Activated CD4-positive, alpha-beta T cell treated with anti-CD3 and anti-CD28 coated beads for 1 hour (primary cell): ENCODE measurements at regions not wholly inside any gene's neighbourhood (a gene's known extent, or its start where the extent isn't known, plus 50 kb on each side); places are given as distances from the start of the nearest gene placed in this dataset.
"Not testable (repeated sequence)": the region's sequence is repeated elsewhere in the genome, so short reads cannot be mapped to it uniquely, and the experiment has no call there.

Source experiments
- DNase-seq: peaks from one replicate; pipeline ENCODE4 v3.0.0-alpha.2; 2020

DNA sequence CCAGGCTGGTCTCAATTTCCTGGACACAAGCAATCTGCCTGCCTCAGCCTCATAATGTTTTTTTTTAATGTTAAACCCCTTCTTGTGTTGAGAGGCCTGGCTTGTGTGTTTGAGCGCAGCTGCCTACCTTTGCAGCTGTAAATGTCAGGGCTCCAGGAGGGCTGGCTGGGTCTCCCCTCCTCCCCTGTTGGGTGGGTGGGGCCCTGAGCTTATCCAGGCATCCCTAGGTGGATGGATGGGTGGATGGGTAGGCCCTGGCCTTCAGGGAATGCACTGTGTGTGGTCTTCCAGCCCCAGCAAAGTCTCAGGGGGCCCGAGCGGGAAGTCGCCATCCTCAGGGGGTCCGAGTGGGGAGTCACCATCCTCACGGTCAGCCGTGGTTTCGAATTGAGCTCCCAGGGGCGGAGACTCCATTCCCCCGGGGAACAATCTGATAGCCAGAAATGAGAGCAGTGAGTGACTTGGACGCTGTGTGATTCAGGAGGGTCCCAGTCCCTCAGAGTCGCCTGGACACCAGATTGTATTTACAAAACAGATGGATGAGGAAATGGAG is 279.4 kb upstream of the PLGLB2 start:
- not testable (repeated sequence) for DNase-seq

DNA sequence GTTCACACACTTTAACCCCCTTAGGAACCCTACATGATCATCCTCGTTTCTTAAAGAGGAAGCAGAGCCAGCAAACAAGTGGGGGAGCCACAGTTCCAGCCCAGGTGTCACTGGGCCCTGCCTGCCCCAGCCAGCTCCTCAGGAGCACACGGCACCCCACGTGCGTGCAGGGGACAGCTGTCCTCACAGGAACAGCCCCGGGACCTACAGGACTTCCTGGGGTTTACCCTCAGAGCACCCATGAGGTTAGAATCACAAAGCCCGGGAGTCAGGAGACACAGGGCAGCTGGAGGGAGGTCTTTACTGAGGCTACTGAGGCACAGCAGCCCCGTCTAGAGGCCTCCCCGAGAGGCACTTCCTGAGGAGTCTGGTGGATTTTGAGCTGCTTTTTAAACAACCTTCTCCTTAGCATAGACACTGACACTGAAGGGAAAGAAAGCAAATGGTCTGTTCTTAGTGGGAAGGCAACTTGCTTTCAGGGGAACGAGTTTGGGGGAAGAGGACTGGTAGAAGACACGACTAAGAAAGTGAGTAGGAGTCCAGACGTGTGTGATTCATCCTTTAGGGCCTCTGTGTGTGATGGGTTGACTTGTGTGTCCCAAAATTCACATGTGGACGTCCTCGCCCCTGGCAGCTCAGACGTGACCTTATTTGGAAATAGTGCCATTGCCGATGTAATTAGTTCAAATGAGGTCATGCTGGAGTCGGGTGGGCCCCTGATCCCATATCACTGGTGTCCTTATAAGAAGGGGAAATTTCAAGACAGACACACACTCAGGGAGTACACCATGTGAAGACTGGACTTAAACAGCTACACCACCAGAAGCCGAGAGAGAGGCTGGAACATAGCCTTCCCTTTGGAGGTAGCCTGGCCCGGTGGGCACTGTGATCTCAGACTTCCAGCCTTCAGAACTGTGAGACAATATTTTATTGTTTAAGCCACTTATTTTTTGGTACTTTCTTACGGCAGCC is 278.4 kb upstream of the PLGLB2 start:
- DNase-seq: not testable (repeated sequence)

- DNase-seq: not testable (repeated sequence)
These were observed 277.2 kb upstream of the PLGLB2 start for GRCh38 chr2:87470381-87471380.

GRCh38 chr2:87471478-87471877 is 276.4 kb upstream of the PLGLB2 start:
- not testable (repeated sequence) for DNase-seq

DNA sequence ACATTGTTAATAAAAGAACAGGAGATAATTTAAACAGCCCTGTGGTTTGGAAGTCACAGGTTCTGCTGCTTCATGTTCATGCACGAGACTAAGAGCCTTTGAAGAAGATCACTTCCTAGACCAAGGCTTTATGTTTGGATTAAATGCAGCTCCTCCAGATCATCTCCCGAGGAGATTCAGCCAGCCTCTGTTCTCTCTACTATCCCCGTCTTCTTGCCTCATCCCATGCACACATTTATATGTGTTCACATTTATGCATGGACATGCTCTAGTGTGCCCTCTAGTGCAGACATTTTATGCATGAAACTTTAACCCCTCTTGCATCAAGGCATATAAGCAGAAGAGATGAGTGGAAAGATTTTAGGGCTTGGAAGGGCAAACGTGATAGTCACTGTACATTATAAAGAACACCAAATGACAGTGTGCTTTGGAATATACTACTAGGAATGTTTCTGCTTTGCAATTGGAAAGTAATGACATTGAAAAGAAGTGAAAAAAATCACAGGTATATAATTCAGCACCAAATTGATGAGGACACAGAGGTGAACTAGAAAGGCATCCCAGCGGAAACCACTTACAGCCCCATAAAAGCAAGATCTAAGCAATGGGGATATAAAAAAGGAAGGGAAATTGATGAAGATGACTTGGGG is 271.5 kb upstream of the PLGLB2 start:
- not testable (repeated sequence) for DNase-seq

- not testable (repeated sequence) for DNase-seq
These were observed 271.0 kb upstream of the PLGLB2 start for GRCh38 chr2:87476936-87477335.

GRCh38 chr2:87477669-87478428 is 270.0 kb upstream of the PLGLB2 start:
- not testable (repeated sequence) for DNase-seq

GRCh38 chr2:87478911-87479310 is 269.0 kb upstream of the PLGLB2 start:
- not testable (repeated sequence) for DNase-seq

DNA sequence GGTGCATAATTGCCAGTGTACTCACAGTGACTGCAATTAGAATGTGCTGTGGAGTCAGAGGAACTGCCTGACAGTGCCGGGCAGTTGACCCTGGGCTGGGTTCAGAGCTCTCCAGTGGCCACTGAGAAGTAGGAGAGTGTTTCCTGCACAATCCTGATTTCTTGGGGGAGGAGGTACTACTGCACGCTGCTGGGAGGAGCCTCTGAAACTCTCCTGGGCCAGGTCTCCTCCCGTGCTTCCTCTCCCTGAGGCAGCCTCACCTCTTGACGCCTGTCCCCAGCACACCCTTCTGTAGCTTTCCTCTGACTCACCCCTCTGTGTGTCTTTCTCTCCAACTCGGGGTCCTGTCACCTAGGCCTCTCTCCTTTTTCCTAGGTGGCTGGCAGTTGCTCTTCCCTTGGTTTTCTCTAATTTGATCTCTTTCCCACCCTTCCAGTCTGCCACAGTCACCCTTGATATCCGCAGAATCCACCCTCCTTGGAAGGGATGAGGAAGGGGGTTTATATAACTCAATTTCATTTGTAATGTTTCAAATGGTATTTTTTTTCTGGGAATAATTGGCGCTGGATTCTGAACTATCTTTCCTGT is 264.7 kb upstream of the PLGLB2 start:
- not testable (repeated sequence) for DNase-seq

DNA sequence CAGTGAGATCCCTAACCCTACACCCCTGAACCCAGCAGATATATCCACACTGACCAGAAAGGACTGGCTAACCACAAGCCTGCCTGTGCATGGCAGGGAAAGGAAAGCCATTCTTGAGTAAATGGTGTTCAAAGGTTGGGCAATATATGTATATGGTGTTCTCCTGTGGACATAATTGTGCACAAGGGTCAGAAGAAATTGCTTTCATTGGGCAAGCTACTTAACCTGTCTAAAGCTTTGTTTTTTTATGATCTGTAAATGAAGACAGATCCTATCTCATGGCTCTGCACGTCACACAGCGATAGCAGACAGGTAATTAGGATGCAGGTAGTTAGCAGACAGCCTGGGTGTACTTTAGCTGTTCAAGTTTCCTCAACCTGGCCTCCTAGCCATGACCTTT is 263.5 kb upstream of the PLGLB2 start:
- not testable (repeated sequence) for DNase-seq

DNA sequence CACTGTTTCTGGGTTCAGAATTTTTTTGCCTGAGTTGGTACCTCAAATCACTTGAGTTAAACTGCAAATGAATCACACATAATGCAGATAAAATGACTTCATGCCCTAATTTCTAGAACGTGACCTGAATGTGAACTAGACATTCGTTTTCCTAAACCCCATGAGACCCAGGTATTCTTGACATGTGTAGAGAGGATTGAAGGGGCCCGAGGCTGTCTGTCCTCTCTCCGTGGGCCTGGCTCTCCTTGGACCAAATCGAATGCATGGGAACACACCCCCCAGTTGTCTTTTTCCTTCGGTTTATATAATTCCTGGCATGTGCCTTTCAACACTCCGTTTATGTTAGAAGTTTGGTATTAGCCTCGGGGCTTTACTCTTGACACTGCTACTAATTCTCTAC is 262.4 kb upstream of the PLGLB2 start:
- not testable (repeated sequence) for DNase-seq

- not testable (repeated sequence) for DNase-seq
These were observed 262.0 kb upstream of the PLGLB2 start for GRCh38 chr2:87485884-87486283.

DNA sequence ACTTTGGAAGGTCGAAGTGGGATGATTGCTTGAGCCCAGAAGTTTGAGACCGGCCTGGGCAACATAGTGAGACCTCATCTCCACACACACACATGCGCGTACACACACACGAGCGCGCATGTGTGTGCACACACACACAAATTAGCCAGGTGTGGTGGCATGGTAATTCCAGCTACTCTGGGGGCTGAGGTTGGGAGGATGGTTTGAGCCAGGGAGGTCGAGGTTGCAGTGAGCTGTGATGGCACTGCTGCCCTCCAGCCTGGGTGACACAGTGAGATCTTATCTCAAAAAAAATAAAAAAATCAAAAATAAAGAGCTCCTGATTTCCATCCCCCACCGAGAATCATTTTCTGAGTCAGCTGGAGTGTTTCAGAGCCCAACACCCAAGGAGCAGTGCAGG is 261.5 kb upstream of the PLGLB2 start:
- not testable (repeated sequence) for DNase-seq

DNA sequence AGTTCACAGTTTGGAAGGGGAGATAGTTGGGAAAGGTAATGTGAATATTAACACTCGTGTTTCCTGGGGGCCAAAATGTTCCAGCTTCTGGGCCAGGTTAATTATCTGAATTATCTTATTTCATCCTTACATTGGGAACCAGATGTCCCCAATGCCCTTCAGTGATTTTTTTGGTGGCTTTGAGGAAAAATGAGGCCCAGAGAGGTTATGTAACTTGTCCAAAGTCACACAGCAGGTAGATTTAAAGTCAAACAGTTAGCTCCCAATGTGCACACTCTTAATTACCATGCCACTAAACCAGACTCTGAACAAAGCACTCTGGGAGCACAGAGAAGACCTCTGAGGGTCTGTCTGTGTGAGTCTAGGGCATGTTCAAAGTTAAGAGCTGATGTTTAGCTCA is 259.9 kb upstream of the PLGLB2 start:
- DNase-seq: not testable (repeated sequence)

- not testable (repeated sequence) for DNase-seq
These were observed 258.9 kb upstream of the PLGLB2 start for GRCh38 chr2:87488991-87489390.

DNA sequence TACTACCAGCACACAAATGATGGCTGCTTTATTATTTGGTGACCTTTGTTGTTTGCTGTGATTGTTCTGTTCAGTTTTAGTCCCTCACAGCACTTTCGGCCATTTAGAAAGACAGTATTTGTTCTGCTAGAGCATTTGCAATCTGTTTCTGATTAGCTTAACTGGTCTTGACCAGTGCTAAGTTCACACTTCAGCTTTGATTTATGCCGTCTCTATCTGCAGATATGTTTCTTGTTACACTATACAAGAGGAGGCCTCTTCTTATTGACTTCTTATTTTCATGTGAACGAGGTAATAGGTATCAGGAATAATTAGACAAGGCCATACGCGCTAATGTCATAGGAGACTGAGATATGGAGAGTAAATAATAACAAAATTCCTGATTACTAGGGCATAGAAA is 253.0 kb upstream of the PLGLB2 start:
- not testable (repeated sequence) for DNase-seq

DNA sequence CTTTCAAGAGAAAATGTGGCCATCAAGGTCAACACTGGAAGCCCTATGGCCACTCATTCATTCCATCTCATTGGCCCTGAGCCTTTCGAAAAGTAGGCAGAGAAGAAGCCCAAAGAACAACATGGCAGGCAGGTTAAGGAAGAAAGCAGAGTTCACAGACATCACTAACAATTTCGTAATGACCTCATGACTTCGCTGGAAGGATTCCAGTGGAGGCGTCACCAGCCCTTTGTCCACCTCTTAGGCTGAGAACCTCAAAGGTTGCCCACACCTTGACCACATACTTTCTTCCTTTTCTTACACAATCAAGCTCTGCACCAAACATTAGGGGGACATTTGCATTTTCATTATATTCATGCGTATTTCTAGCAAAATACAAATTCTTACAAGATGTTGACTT is 252.4 kb upstream of the PLGLB2 start:
- DNase-seq: not testable (repeated sequence)

- not testable (repeated sequence) for DNase-seq
These were observed 251.6 kb upstream of the PLGLB2 start for GRCh38 chr2:87496036-87497006.

DNA sequence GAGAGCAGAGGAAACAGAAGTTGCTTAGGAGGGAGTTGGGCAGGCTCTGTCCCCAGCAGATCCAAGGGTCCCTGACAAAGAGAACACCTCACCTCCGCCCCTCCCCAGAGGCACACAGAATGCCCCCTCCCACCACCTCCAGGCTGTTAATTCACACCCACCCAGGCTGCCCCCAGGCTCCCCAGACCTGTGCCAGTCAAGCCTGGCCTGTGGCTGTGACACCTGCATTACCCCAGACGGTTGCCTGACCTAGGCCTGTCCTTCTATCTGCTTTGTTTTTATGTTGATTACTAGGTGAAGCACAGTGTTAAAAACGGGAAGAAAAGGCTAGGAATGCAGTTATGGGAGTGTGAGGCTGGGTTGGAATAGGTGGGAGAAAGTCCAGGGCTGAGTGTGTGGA is 250.8 kb upstream of the PLGLB2 start:
- DNase-seq: not testable (repeated sequence)

DNA sequence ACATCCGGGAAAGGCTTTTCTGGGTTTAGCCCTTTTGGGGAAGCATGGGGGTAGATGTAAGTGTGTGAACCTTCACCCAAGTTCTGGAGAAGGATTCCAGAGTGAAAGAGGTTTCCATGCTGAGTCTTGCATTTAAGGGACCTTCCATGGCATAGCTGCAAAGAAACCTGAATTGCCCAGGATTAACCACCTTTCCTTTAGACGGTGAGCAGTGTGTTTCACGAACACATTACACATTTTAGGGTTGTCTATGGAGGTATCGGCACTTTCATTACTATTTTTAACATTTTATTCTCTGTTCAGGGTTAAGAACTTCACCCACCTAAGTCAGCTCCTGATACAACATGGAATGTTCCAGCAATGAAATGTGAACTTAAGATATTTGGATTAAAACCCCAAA is 250.2 kb upstream of the PLGLB2 start:
- not testable (repeated sequence) for DNase-seq
